SK-N-MC (cell line): ENCODE measurements at regions not wholly inside any gene's neighbourhood (a gene's known extent, or its start where the extent isn't known, plus 50 kb on each side); places are given as distances from the start of the nearest gene placed in this dataset.
A peak's percentile ranks its signal among the peaks of the same experiment; 100 is the strongest.

Experiments
- DNase-seq: peaks from one replicate; pipeline ENCODE4 v3.0.0-alpha.2; 2011; ENCODE audit warnings: low read depth, low spot score
- H3K27ac ChIP-seq: fragments of 200-600 bp; sonication (generic); 2 replicates; pipeline ENCODE4 v1.5.1; 2016; ENCODE audit warnings: mixed run types
- H3K36me3 ChIP-seq: fragments of 200-600 bp; sonication (generic); 2 replicates; pipeline ENCODE4 v1.6.1; 2017; ENCODE audit warnings: antibody characterized with exemption, low read length, mixed read lengths; ENCODE audit not compliant: insufficient read depth
- H3K4me3 ChIP-seq: fragments of 200-600 bp; sonication (generic); 2 replicates; pipeline ENCODE4 v1.5.1; 2016
- H3K9ac ChIP-seq: fragments of 200-600 bp; sonication (generic); 2 replicates; pipeline ENCODE4 v1.8.0; 2017; ENCODE audit warnings: mixed run types, mixed read lengths; ENCODE audit not compliant: insufficient read length
- H3K9me3 ChIP-seq: fragments of 200-600 bp; sonication (generic); 2 replicates; pipeline ENCODE4 v1.6.1; 2017; ENCODE audit warnings: low read depth, mild to moderate bottlenecking, antibody characterized with exemption, low read length, moderate library complexity, mixed read lengths
- EZH2 ChIP-seq: fragments of 200-600 bp; sonication (generic); IDR thresholded peaks from one replicate; pipeline ENCODE4 v1.6.1; 2017; ENCODE audit warnings: antibody characterized with exemption
- FOXP2 ChIP-seq: optimal IDR thresholded peaks from 2 replicates; pipeline ENCODE3; 2011; ENCODE audit warnings: mild to moderate bottlenecking, moderate library complexity; ENCODE audit not compliant: insufficient read depth; ENCODE audit errors: extremely low read length, control extremely low read depth
- POLR2AphosphoS5 ChIP-seq: IDR thresholded peaks from 2 replicates; pipeline ENCODE4 v1.6.1; 2012; ENCODE audit warnings: mild to moderate bottlenecking, low read depth, low read length, borderline replicate concordance

- H3K27ac ChIP-seq: no peak overlapping the region
- H3K9ac ChIP-seq: no peak overlapping the region
- no peak for TF ChIP-seq FOXP2
- TF ChIP-seq EZH2: no peak
- no peak for TF ChIP-seq POLR2AphosphoS5
- H3K9me3 ChIP-seq: no peaks in the 10 kb centered on the region; the same call in 1 of the 2 replicates
- no peaks in the 10 kb centered on the region for H3K36me3 ChIP-seq
- DNase-seq: no peak
- H3K4me3 ChIP-seq: no peak overlapping the region
Measured at GRCh38 chr6:108795814-108796213, 52.4 kb upstream of the ARMC2 start.

GRCh38 chr6:108796875-108797274, 51.3 kb upstream of the ARMC2 start:
- Histone ChIP-seq H3K27ac (no peak overlapping the region), H3K36me3 (no peaks in the 10 kb centered on the region), H3K9me3 (no peaks in the 10 kb centered on the region), H3K4me3 (no peak overlapping the region), H3K9ac (no peak overlapping the region)
- TF ChIP-seq FOXP2: no peak
- TF ChIP-seq POLR2AphosphoS5: no peak
- TF ChIP-seq EZH2: no peak
- no peak for DNase-seq

GRCh38 chr6:108797951-108798669, 50.1 kb upstream of the ARMC2 start:
- Histone ChIP-seq H3K9me3 (no peaks in the 10 kb centered on the region), H3K27ac (peak overlapping the region; percentile 55), H3K4me3 (peak overlapping the region; percentile 59), H3K9ac (no peak overlapping the region), H3K36me3 (no peaks in the 10 kb centered on the region)
- DNase-seq: no peak
- TF ChIP-seq EZH2: no peak
- TF ChIP-seq POLR2AphosphoS5: no peak
- TF ChIP-seq FOXP2: no peak
